ENCODE measurements at regions not wholly inside any gene's neighbourhood (a gene's known extent, or its start where the extent isn't known, plus 50 kb on each side); places are given as distances from the start of the nearest gene placed in this dataset.

DNA sequence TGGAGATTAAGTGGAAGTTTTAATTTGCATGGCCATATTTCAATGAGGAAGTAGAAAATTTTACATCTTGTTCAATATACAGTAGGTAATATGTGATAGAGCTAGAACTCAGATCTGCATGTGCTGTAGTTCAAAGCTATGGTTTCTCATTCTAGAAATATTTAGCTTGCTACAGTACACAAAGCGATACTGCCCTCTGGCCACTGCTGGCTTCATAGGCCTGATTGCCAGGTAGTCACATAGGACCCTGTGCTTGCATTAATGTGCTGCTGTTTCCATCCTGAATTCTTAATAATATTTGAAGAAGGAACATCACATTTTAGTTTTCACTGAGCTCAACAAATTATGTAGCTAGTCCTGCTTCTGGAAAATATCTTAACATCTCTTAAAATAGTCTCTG, 87.0 kb downstream of the PLSCR2 start:
- CTCF ChIA-PET = interaction anchor here (0.7 to 1.2 kb wide), 3 partner anchors 9 to 26 kb away, joined by 3 read pairs; no protein-coding TSS in a partner anchor
- POLR2A ChIA-PET = no interaction called here
- DNase-seq (ENCODE audit: extremely low spot score) = no peak
- TF ChIP-seq, protein P1, sequence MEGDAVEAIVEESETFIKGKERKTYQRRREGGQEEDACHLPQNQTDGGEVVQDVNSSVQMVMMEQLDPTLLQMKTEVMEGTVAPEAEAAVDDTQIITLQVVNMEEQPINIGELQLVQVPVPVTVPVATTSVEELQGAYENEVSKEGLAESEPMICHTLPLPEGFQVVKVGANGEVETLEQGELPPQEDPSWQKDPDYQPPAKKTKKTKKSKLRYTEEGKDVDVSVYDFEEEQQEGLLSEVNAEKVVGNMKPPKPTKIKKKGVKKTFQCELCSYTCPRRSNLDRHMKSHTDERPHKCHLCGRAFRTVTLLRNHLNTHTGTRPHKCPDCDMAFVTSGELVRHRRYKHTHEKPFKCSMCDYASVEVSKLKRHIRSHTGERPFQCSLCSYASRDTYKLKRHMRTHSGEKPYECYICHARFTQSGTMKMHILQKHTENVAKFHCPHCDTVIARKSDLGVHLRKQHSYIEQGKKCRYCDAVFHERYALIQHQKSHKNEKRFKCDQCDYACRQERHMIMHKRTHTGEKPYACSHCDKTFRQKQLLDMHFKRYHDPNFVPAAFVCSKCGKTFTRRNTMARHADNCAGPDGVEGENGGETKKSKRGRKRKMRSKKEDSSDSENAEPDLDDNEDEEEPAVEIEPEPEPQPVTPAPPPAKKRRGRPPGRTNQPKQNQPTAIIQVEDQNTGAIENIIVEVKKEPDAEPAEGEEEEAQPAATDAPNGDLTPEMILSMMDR (IDR thresholded peaks at IDR 0.05; ENCODE audit: control extremely low read depth, extremely low read depth, low read depth, missing control alignments) = no peak

DNA sequence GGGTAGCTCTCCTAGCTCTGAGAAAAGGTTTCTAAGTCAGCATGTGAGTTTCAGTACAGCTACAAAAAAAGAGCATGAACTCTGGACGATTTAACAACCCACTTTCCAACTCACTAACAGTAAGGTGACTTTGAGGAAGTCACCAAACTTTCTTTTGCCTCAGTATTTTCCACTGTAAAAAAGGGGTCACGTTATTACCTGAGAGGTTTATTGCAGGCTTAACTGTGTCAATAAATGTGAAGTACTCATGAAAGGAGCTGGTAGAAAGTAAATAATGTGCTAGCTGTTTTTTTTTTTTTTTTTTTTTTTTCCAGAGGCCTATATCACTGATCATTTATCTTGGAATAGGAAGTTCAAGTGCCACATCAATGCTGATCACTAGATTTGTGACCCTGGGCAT, 89.3 kb downstream of the PLSCR2 start:
- TF ChIP-seq, protein P1 (IDR thresholded peaks at IDR 0.05; ENCODE audit: control extremely low read depth, extremely low read depth, low read depth, missing control alignments) = no peak
- ChIA-PET CTCF (interaction anchor here (1.1 kb wide), 1 partner anchor 191 kb away, joined by 4 read pairs; no protein-coding TSS in a partner anchor), POLR2A (no interaction called here)
- no peak for DNase-seq (ENCODE audit: extremely low spot score)

DNA sequence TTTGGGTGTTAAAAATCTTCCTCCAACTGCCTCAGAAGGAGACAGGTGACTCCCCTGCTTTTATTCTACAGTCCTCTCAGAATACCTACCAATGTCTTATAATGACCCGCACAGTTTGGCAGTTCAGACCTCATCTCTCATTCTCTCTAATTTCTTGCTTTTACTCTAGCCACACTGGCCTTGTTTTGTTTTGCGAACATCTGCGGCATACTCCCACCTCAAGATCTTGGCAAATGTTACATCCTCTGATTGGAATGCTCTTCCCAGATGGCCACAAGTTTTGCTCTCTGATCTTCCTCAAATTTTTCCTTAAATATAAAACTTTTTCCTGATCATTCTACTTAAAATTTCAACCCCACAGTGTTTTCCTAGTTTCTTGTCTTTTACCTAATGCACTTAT, 94.1 kb downstream of the PLSCR2 start:
- DNase-seq (ENCODE audit: extremely low spot score) = no peak
- POLR2A ChIA-PET = no interaction called here
- TF ChIP-seq, protein P1 (IDR thresholded peaks at IDR 0.05; ENCODE audit: control extremely low read depth, extremely low read depth, low read depth, missing control alignments) = no peak
- CTCF ChIA-PET = no interaction called here

DNA sequence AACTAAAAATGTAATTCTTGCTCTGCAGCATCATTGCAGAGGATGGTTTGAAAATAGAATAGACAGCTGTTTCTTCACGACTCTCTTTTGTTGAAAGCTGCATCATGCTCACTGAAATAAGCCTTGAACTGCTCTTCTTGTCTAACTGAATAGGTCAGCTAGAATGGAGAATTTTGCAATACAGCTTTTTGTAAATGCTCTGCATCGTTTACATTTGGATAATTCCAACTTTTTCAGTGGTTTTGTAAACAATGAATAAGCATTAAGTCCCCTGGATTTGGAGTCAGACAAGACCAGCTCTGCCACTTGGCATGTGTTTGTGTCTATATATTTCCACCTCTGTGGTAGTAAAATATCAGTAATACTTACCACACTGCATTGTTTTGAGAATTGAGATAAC, 95.2 kb downstream of the PLSCR2 start:
- POLR2A ChIA-PET = no interaction called here
- TF ChIP-seq, protein P1 (IDR thresholded peaks at IDR 0.05; ENCODE audit: control extremely low read depth, extremely low read depth, low read depth, missing control alignments) = no peak
- no peak for DNase-seq (ENCODE audit: extremely low spot score)
- CTCF ChIA-PET = interaction anchor here (0.9 to 1.1 kb wide), 2 partner anchors 8 to 12 kb away, joined by 3 read pairs; no protein-coding TSS in a partner anchor

DNA sequence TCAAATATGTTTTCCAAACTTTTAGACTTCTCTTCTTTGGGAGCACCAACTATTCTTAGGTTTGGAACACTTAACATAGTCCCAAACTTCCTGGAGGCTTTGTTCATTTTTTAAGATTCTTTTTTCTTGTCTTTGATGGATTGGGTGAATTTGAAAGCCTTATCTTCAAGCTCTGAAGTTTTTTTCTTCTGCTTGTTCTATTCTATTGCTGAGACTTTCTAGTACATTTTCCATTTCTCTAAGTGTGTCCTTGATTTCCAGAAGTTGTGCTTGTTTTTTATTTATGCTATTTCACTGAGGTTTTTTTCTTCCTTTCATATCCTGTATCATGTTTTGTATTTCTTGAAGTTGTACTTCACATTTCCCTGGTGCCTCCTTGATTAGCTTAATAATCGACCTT, 97.5 kb downstream of the PLSCR2 start:
- TF ChIP-seq, protein P1 (IDR thresholded peaks at IDR 0.05; ENCODE audit: control extremely low read depth, extremely low read depth, low read depth, missing control alignments) = no peak
- DNase-seq (ENCODE audit: extremely low spot score) = no peak
- CTCF ChIA-PET = interaction anchor here (1.0 kb wide), 1 partner anchor 11 kb away, joined by 3 read pairs; no protein-coding TSS in a partner anchor

DNA sequence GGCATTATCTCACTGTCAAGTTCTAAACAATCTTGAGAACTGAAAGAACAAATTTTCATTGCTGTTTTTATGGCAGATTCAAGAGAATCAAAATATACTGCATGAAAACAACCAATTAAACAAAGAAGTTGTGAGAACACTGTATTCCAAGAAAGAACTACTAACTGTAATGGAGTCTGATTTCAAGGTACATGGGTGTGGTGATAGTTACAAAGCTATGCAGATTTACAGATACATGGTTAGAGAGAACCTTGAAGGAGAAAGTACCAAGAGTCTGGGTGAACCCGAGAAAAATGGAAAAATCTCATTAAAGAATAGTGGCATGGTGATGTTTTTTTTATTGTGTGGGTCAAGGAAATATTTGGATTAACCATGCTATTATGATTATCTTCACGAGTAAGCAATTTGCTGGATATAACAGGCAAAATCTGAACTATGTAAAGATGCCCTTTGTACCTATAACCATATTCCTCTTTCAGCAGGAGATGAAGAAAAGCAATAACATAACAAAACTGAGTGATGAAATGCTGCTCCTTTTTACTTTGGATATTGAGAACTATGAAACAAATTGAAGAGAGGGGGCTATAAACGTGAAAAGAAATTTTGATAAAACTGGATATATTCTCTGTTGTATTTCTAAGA, 100.4 kb downstream of the PLSCR2 start:
- TF ChIP-seq, protein P1 (IDR thresholded peaks at IDR 0.05; ENCODE audit: control extremely low read depth, extremely low read depth, low read depth, missing control alignments) = no peak
- DNase-seq (ENCODE audit: extremely low spot score) = no peak
- CTCF ChIA-PET = no interaction called here
- POLR2A ChIA-PET = no interaction called here

More for the DNA sequence above, 97.5 kb downstream of the PLSCR2 start:
- POLR2A ChIA-PET = no interaction called here

All from GM10248 (cell line).